ENCODE measurements at regions not wholly inside any gene's neighbourhood (a gene's known extent, or its start where the extent isn't known, plus 50 kb on each side); places are given as distances from the start of the nearest gene placed in this dataset.

DNA sequence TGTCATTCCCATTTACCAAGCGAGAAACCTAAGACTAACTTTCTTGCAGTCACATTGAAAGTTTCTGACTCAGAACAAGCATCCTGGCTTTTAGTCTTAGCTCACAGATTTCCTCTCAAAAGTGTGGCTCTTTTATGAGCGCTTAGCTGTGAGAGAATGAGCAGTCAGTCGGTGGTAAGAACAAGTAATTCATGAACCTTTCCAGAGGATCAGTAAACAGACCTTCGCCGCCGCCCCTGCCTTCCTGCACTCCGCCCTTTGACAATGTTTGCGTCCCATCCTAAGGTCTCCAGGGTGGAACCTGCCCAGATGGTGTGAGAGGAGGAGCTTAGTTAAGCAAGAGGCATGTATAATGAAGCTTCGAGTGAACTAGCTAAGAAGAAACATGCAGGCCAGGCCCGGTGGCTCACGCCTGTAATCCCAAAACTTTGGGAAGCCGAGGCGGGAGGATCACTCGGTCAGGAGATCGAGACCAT is 142.4 kb downstream of the GLUL start:
- TF ChIP-seq, protein P1, sequence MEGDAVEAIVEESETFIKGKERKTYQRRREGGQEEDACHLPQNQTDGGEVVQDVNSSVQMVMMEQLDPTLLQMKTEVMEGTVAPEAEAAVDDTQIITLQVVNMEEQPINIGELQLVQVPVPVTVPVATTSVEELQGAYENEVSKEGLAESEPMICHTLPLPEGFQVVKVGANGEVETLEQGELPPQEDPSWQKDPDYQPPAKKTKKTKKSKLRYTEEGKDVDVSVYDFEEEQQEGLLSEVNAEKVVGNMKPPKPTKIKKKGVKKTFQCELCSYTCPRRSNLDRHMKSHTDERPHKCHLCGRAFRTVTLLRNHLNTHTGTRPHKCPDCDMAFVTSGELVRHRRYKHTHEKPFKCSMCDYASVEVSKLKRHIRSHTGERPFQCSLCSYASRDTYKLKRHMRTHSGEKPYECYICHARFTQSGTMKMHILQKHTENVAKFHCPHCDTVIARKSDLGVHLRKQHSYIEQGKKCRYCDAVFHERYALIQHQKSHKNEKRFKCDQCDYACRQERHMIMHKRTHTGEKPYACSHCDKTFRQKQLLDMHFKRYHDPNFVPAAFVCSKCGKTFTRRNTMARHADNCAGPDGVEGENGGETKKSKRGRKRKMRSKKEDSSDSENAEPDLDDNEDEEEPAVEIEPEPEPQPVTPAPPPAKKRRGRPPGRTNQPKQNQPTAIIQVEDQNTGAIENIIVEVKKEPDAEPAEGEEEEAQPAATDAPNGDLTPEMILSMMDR (IDR thresholded peaks at IDR 0.05): no peak
- no peak for TF ChIP-seq EZH2 (IDR thresholded peaks at IDR 0.05; ENCODE audit: borderline replicate concordance, insufficient read depth, low read depth, low read length, poor library complexity, severe bottlenecking)

Data from B cell (primary cell).